GM03348 (cell line): ENCODE measurements at regions not wholly inside any gene's neighbourhood (a gene's known extent, or its start where the extent isn't known, plus 50 kb on each side); places are given as distances from the start of the nearest gene placed in this dataset.

Source experiments
- DNase-seq: peaks from one replicate; pipeline ENCODE4 v3.0.0; 2012; ENCODE audit warnings: low spot score

DNA sequence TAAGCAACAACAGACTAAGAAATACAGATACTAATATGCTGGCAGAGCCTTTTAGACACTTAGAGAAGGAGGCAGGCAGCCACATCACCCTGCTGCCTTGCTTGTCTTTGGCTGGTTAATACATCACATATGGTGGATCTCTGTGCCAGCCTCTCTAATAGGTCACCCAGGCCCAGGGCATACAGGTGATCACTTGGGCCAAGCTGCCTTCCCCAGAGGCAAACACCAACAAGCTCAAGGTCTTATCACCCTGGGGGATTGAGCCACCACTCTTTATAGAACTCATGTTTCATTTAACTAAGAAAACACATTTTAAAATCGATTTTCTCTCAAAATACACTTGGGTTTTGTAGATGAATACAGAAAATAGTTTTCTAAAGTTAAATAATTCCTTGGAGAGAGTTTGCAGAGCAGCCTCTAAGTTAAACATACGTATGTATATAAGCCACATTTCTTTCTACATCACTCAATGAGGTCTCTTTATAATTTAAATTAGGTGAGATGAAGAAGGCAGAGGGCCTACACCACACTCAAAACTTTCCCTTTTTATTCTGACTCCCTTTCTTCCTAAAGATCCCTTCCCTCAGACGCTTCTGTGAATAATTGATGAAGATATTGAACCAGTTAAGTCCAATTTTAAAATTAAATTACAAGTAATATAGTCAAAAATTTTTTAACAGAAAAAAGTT lies 556.8 kb upstream of the GHITM start:
- DNase-seq = no peak

DNA sequence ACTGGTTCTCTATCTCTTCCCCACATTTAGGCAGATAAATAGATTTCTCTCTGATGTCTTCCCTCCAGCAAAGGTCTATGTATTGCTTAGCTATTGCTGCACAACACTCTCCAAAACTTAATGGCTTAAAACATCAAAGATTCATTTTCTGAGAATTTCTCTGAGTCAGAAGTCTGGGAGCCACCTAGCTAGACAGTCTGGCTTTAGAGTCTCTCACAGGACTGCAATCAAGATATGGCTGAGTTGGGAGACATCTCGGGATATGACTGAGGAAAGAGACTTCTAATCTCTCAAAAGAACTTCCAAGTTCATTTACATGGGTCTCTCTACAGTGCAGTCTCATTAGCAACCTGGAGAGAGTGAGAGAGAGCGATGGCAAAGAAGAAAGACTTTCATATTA lies 553.6 kb upstream of the GHITM start:
- DNase-seq = no peak

DNA sequence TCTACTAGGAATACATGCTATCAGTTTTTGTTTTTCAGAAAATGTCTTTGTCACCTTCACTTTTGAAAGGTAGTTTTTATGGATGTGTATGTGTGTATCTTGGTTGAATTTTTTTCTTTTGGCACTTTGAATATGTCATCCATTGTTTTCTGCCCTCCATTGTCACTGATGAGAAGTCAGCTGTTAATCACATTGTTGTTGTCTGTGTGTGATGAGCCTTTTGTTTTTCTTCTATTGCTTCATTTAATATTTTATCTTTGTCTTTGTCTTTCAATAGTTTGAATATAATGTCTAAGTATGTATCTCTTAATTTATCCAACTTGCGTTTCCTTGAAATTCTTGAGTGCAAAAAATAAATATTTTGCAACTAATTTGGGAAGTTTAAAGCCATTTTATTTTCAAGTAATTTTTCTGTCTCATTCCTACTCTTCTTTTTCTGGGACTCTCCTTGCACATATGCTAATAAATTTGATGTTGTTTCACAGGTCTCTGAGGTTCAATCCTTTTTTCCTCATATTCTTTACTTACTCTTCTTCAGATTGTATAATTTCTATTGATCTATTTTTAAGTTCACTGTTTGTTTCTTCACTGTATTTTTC lies 546.9 kb upstream of the GHITM start:
- DNase-seq = no peak

DNA sequence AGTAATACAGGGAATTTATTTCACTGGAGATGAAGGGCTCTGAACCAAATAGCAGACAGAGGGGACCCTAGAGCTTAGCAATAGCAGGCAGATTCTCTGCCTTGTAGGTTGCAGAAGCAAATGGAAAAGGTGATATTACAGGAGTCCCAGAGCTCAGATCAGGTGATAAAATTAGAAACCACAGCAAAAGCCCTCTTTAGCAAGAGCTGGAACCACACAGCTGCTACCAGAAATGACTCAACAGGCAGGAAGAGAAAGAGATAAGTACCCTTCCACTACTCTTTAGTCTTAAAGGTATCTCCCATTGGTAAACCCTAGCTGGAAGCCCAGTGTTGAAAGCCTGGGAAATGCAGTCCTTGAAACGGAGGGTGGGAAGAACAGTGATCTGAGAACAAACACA lies 535.6 kb upstream of the GHITM start:
- no peak for DNase-seq

DNA sequence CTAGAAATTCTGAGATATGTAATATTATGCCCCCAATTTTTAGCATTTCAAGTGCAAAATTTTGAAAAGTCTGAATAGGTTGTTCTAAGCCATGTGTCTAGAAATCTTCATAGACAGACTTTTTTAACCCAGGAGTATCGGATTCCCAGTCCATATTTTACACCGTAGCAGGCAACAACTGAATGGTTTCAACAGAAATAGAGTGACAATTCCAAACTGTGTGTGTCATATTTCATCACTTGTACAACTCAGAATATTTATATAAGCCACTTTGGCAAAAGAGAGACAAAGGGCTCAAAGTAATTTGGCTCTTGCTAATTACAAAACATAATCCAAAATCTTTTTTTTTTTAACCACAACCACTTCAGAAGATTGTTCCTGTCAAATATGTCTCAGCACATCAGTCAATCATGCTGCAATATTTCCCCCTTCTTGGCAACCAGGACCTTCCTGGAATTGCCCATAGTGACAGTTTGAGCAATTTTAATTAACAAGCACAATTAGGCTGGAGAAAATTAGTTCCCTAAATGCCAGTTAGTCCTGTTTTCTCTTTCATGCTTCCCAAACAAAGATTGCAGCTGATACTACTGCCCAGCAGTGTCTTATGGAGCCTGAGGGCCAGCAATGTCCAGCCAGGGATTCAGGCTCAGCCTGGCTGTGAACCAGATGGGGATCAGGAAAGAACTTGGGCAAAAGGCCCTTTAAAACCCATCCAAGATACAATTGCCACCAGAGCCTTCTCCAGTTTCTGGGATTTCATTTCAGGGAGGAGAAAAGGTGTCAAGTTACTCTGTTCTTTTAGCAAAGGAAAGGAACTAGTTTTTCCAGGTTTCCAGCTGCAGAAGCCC lies 533.3 kb upstream of the GHITM start:
- DNase-seq = no peak

DNA sequence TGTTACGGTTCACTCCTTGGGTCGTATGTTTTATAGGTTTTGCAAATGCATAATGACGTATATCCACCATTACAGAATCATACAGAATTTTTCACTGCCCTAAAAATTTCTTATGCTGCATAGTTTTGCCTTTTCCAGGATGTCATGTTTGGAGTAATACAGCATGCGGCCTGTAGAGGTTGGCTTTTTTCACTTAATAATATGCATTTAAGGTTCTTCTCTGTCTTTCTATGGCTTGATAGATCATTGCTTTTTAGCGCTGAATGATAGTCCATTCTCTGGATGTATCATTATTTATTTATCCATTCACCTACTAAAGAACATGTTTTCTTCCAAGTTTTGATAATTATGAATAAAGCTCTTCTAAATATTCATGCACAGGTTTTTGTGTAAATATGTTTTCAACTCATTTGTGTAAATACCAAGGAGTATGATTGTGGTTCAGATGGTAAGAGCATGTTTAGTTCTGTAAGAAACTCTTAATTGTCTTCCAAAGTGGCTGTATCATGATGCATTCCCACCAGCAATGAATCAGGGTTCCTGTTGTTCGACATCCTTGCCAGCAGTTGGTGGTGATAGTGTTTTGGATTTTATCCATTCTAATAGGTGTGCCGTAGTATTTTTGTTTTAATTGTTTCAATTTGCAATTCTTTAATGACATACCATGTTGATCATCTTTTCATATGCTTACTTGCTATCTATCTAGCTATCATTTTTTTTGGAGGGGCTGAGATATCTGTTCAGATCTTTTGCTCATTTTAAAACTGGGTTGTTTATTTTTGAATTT lies 531.2 kb upstream of the GHITM start:
- no peak for DNase-seq

DNA sequence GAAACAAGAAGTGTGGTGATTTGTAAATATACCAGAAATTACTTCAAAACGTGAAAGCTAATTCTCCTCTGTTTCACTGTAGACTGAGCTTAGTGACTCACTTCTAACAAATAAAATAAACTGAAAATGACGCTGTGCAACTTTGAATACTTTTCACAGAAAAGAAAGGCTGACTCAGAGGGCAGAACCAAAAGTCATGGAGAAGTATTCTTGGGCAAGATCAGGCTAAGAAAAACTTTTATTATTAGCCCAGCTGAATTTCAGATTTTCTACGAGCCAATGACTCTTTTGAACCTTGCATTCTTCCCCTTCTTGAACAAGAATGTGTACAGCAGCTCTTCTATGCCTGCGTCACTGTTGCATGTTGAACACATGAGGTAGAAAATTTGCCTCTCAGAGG lies 527.3 kb upstream of the GHITM start:
- DNase-seq = no peak

DNA sequence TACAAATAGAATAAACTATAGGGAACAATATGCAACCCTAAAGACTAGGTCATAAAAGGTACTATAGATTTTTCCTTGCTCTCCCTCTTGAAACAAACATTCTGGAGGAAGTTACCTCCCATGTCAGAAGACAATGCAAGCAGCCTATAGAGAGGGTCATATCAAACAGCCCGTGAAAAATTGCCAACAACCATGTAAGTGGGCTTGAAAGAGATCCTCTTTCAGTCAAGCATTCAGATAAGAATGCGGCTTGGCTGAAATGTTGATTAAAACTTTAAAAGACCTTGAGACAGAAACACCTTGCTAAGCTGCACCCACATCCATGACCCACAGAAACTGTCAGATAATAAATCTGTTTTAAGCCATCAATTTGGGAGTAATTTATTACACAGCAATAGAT lies 526.6 kb upstream of the GHITM start:
- no peak for DNase-seq

DNA sequence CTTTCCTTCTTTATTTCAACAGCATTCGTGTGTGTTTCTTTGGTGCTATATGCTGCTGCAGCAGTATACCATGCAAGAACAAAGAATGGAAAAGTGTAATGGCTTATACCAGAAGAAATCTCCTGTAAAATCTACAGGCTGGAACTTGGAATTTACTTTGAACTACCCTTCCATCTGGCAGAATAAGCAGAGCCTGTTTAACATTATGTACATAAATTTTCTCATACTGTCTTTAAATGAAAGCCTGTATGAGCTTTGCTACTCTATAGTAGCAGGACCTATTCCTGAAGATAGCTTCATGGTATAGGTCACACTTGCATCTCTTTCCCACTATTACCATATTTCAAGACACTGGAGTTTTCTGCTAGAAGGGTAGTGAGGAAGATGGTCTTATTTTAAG lies 522.1 kb upstream of the GHITM start:
- DNase-seq = no peak

DNA sequence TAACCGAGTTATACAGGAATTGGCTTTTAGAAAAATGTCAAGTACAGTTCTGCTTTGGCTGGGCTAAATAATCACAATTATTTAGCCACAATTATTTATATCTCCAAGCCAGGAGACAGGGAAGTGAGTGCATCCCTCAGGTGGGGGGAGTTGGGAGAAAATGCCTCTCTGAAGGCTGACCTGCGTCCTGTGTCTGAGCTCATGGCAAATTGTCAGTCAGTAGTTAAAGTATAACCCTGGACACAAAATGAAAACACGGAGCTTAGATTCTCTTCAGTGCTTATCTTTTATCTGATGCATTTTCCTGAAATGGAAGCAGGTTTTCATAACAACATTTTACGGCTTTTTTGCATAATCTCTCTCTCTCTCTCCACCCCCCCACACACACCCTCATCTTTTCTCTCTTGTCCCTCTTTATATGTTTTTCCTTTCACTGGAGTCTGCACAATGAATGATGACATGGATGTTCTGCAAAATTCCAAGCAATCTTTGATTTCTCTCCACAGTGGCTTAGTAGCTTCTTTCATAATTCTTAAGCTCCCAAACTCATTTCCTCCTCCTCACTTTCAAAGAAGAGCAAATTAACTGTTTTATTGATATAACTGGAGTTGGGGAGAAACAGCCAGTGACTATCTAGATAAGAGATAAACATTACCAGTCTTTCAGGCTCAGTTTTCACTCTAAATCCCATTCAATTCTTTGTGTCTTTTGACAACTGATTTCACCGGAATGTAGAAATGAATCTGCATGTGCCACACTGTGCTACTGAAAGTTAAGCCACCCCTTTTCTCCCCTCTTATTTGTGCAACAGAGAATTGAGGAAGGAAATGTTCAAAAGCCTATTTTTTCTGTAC lies 521.4 kb upstream of the GHITM start:
- DNase-seq = no peak

DNA sequence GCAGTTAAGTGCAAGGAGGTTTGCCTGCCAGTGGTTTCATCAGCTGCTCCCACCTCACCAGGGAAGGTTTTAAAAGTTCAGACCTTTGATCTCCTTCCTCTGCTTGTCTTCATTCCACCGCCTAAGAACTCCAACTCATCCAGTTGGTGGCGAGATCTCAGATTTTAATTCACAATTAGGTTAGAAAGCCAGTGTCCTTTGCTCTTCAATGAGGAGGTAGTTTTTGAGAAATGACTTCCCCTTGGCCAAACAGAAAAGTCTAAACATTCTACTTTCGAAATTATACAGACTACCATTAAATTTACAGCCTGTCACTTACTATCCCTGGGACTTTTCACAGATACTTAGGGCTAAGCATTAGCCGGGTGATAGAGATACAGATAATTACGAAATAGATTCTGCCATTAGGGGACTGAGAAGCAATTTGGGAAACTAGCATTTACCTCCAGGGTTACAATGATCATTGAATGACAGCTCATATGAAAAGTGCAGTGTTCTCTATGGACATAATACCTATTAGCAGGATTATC lies 513.4 kb upstream of the GHITM start:
- DNase-seq = no peak

DNA sequence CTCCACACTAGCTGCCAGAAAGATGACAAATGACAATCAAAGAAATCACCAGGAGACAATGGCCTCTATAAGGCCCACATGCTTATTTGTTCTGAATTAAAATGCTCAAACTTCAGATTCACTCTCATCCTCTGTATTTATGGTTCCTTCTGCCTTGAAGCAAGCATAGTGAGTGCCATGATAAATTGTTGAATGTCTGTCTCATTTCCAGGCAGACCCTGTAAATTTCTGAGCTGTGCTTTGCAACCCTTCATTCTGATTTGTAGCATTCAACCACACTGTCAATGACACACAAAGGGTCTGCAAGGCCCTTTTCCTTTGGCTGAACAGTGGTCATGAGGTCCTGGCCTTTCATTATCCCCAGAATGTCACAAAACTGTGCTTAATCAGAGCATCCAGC lies 506.6 kb upstream of the GHITM start:
- DNase-seq = no peak

DNA sequence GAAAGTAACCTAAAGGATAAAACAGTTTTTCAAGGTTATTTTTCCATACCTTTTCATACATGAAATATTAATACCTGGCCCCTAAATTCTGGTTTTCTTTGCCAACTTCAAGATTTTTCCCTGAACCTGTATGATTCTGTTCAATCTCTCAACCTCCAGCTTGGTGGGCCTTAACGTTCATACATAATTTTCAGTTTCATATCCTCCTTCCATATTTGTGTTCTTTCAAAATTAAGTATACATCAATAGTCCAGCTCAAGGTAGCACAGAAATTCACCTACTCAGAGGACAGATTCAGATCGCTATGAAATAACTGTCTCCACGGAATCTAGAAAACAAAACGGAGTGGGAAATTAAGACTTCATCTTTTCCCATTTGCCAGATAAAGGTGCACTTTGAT lies 505.8 kb upstream of the GHITM start:
- DNase-seq = no peak

DNA sequence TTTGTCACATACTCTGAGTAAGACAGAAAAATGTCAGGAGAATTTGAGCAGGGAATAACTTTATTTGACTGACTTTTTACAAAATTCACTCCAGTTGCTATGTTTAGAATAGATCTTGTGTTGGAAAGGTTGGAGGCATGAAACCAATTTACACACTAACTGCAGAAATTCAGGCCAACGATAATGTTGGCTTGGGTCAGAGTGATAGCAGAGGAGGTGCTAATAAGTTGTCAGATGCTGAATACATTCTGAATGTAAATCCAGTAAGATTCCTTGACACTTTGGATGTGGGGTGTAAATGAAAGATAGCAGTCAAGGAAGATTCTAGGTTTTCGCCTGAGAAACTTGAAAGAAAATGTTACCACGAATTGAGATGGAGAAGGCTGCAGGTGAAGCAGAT lies 502.5 kb upstream of the GHITM start:
- no peak for DNase-seq

DNA sequence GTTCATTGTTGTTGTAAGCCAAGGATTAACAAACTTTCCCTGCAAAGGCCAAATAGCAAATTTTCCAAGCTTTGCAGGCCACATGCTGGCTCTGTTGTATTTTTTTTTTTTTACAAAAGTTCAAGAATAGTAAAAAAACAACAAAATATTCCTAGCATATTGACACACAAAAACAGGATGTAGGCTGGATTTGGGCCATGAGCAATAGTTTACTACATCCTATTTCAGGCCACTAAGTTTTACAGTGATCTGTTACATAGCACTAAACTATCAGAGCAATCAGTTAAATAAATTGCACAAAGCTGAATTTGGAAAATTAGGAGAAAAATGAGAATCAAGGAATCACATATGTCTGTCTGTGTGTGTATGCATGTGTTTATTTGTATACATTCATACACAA lies 491.8 kb upstream of the GHITM start:
- DNase-seq = no peak

DNA sequence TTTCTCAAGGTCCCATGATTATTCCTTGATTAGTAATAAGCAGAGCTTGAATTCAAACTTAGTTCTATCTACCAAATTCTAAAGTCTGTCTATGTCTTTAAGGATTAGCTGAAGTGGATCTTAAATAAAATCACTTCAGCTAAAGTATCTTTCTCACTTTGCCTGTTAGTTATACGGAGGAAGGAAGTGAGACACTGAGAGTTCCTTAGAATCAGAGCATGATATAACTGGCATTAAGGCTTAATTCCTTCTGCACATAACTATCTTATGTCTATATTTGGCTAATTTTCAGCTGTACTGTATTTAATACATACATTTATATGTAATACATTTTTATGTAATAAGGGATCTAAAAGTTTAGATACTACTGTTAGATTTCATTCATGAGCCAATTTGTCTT lies 491.1 kb upstream of the GHITM start:
- no peak for DNase-seq

DNA sequence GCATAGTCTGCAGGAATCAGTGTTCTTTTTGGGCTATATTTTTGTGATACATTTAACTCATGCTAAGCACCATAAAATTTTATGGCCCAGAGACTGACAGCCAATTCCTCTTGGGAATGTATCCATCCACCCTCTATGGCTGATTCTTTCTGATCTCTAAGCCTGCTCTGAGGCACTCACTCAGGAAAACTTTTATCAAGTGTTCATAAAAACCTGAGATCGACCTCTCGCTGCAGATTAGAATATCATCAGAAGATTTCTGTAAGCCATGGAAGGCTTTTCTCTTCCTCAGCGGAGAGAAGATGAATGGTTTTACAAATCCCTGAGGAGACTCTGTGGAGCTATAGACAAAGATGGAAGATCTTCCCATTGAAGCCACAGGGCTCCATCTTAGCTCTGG lies 489.8 kb upstream of the GHITM start:
- DNase-seq = no peak

DNA sequence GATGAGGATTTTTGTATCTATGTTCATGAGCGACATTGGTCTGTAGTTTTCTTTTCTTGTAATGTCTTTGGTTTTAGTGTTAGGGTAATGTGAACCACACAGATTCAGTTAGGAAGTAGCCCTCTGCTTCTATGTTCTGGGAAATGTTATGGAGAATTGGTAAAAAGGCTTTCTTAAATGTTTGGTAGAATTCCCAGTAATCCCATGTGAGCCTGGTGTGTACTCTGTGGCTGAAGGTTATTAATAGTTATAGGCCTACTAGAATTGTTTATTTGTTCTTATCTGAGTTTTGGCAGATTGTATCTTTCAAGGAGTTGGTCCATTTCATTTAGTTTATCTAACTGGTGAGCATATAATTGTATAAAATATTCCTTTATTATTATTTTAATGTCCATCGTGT lies 484.6 kb upstream of the GHITM start:
- no peak for DNase-seq

DNA sequence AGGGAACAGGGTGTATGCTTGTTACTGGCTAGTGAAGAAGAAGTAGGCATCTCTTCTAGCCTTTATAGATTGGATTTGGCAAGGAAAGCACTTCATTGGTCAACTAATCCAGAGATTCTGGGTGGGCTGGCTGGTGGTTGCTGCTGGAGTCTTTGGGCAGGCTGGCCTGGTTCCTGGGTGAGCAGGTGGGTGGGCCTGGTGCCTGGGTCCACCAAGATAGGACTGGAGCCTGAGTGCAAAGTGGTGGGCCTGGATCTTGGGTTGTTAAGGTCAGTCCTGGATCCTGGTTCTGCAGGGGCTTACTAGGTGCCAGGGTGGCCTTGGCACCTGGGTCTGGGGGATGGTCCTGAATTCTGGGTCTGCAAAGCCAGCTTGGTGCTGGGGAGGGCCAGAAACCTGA lies 482.4 kb upstream of the GHITM start:
- no peak for DNase-seq

DNA sequence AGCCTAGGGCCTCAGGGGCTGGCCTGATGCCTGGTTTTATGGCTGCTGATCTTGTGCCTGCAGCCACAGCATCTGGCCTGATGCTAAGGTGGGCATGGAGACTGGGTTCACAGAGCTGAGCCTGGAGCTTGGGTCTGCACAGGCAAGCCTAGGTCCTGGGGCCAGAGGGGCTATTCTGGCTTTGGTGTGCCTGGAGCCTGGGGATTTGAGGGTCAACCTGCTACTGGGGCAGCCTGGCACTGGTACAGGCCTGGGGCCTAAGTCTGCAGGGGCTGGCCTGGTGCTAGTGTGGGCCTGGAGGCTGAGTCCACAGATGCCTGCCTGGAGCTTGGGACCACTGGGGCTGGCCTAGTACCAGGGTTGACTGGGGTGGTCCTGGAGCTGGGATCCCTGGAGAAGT lies 481.8 kb upstream of the GHITM start:
- DNase-seq = no peak

DNA sequence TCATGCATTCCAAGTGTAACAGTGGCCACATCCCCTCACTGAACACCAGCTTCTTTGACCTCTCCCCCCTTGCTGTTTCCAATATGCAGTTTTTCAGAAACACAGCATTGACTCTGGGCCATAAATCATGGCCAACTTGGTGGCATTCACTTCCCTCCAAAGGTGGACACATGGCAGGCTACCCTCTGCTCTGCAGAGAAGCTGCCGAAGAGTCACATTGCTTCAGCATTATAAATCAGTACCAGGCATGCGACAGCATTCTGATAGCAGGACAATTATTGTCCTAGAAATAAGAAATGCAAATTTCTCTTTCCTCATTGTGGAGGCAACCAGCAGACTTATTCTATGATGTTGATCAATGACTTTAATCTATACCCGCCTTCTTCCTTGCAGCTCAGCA lies 475.4 kb upstream of the GHITM start:
- no peak for DNase-seq
